GM23338 (cell line): ENCODE measurements at regions not wholly inside any gene's neighbourhood (a gene's known extent, or its start where the extent isn't known, plus 50 kb on each side); places are given as distances from the start of the nearest gene placed in this dataset.

Experiments used
- ATAC-seq: fragments of 200-7000 bp; cut with Tn5 transposase; 3 replicates; pipeline ENCODE4 v1.9.1; 2020
- DNase-seq: peaks from one replicate; pipeline ENCODE4 v3.0.0-alpha.2; 2015; ENCODE audit warnings: low spot score
- H2AFZ ChIP-seq: fragments of 200-600 bp; sonication (generic); 2 replicates; pipeline ENCODE4 v1.8.0; 2016; ENCODE audit warnings: antibody characterized with exemption, mild to moderate bottlenecking, moderate library complexity
- H3F3A ChIP-seq: fragments of 200-600 bp; sonication (generic); replicated peaks from 2 replicates; pipeline ENCODE4 v1.8.0; 2017; ENCODE audit warnings: antibody characterized with exemption, mixed run types, low read depth
- H3K27ac ChIP-seq: fragments of 200-600 bp; sonication (generic); 2 replicates; pipeline ENCODE4 v1.6.1; 2016; ENCODE audit warnings: low read depth
- H3K27me3 ChIP-seq: fragments of 200-600 bp; sonication (generic); 2 replicates; pipeline ENCODE4 v1.8.0; 2016; ENCODE audit warnings: mild to moderate bottlenecking, mixed run types, moderate library complexity; ENCODE audit not compliant: insufficient read depth
- H3K36me3 ChIP-seq: fragments of 200-600 bp; sonication (generic); 2 replicates; pipeline ENCODE4 v1.8.0; 2016; ENCODE audit warnings: mild to moderate bottlenecking; ENCODE audit not compliant: insufficient read depth
- H3K4me1 ChIP-seq: fragments of 200-600 bp; sonication (generic); 2 replicates; pipeline ENCODE4 v1.8.0; 2016; ENCODE audit warnings: mild to moderate bottlenecking, moderate library complexity; ENCODE audit not compliant: insufficient read depth
- H3K4me2 ChIP-seq: fragments of 200-600 bp; sonication (generic); 2 replicates; pipeline ENCODE4 v1.7.1; 2017; ENCODE audit warnings: mixed run types
- H3K4me3 ChIP-seq: fragments of 200-600 bp; sonication (generic); 2 replicates; pipeline ENCODE4 v1.6.1; 2016; ENCODE audit warnings: mixed run types
- H3K79me2 ChIP-seq: fragments of 200-600 bp; sonication (generic); replicated peaks from 2 replicates; pipeline ENCODE4 v1.8.0; 2017; ENCODE audit warnings: mild to moderate bottlenecking; ENCODE audit not compliant: insufficient read depth
- H3K9me2 ChIP-seq: fragments of 200-600 bp; sonication (generic); 2 replicates; pipeline ENCODE4 v1.8.0; 2017; ENCODE audit not compliant: insufficient read depth
- H4K20me1 ChIP-seq: fragments of 200-600 bp; sonication (generic); replicated peaks from 2 replicates; pipeline ENCODE4 v1.8.0; 2017; ENCODE audit warnings: mild to moderate bottlenecking; ENCODE audit not compliant: insufficient read depth
- H3K27ac Mint-ChIP-seq: 2 replicates; pipeline ENCODE4 v1.8.0; 2020; ENCODE audit warnings: inconsistent platforms, mild to moderate bottlenecking, moderate library complexity, mixed read lengths
- H3K27me3 Mint-ChIP-seq: 3 replicates; pipeline ENCODE4 v1.8.0; 2022; ENCODE audit warnings: low read depth, mild to moderate bottlenecking, moderate library complexity, mixed read lengths, inconsistent platforms; ENCODE audit not compliant: insufficient read depth, poor library complexity
- H3K36me3 Mint-ChIP-seq: 3 replicates; pipeline ENCODE4 v1.8.0; 2021; ENCODE audit warnings: low read depth, mild to moderate bottlenecking, inconsistent platforms, moderate library complexity, mixed read lengths
- H3K4me1 Mint-ChIP-seq: 3 replicates; pipeline ENCODE4 v1.8.0; 2020; ENCODE audit warnings: mild to moderate bottlenecking, inconsistent platforms, mixed read lengths
- H3K4me3 Mint-ChIP-seq: 3 replicates; pipeline ENCODE4 v1.8.0; 2021; ENCODE audit warnings: moderate library complexity, mild to moderate bottlenecking, inconsistent platforms, mixed read lengths
- H3K9me3 Mint-ChIP-seq: 3 replicates; pipeline ENCODE4 v1.8.0; 2020; ENCODE audit warnings: moderate library complexity, mild to moderate bottlenecking, inconsistent platforms, mixed read lengths
- CREB1 ChIP-seq: fragments of 250-450 bp; sonication (Bioruptor Pico); IDR thresholded peaks from 2 replicates; pipeline ENCODE4 v1.5.0; 2020; ENCODE audit warnings: low read depth, mild to moderate bottlenecking, moderate library complexity
- CTCF ChIP-seq, 2 experiments: fragments of 200-600 bp in 1 of 2; sonication (generic) in 1 of 2; conservative IDR thresholded peaks; 2 replicates each; pipeline versions ENCODE4 v1.5.1 to v1.6.1; 2016 to 2017; ENCODE audit warnings: antibody characterized with exemption in 2 of 2, low read depth in 2 of 2, mild to moderate bottlenecking in 2 of 2, moderate library complexity in 1 of 2
- EZH2 ChIP-seq: fragments of 200-600 bp; sonication (generic); IDR thresholded peaks from one replicate; pipeline ENCODE4 v1.8.0; 2017; ENCODE audit warnings: antibody characterized with exemption, mild to moderate bottlenecking, low read depth; ENCODE audit not compliant: unreplicated experiment
- EZH2phosphoT487 ChIP-seq: fragments of 200-600 bp; sonication (generic); IDR thresholded peaks from one replicate; pipeline ENCODE4 v1.8.1; 2018; ENCODE audit warnings: antibody characterized with exemption; ENCODE audit not compliant: unreplicated experiment
- JUNB ChIP-seq: IDR thresholded peaks from one replicate; pipeline ENCODE4 v1.6.1; 2016; ENCODE audit warnings: antibody characterized with exemption; ENCODE audit not compliant: unreplicated experiment
- NANOG ChIP-seq: IDR thresholded peaks from 2 replicates; pipeline ENCODE4 v1.6.1; 2016; ENCODE audit warnings: antibody characterized with exemption, borderline replicate concordance
- POLR2AphosphoS5 ChIP-seq: IDR thresholded peaks from 2 replicates; pipeline ENCODE4 v1.6.1; 2016; ENCODE audit warnings: antibody characterized with exemption, low read depth
- STAT1 ChIP-seq: IDR thresholded peaks from one replicate; pipeline ENCODE4 v1.6.1; 2016; ENCODE audit warnings: antibody characterized with exemption; ENCODE audit not compliant: unreplicated experiment
- ZNF114 ChIP-seq: fragments of 250-450 bp; sonication (Bioruptor Pico); IDR thresholded peaks from 2 replicates; pipeline ENCODE4 v1.5.0; 2020; ENCODE audit warnings: mild to moderate bottlenecking, moderate library complexity
- ZNF331 ChIP-seq: fragments of 250-450 bp; sonication (Bioruptor Pico); IDR thresholded peaks from 2 replicates; pipeline ENCODE4 v1.5.0; 2020; ENCODE audit warnings: low read depth, mild to moderate bottlenecking, moderate library complexity
- TF ChIP-seq, protein P1 (sequence below): IDR thresholded peaks from 2 replicates; pipeline ENCODE4 v1.6.1; 2016; ENCODE audit warnings: antibody characterized with exemption
- TF ChIP-seq, protein P2 (sequence below): IDR thresholded peaks from one replicate; pipeline ENCODE4 v1.6.1; 2018; ENCODE audit warnings: antibody characterized with exemption; ENCODE audit not compliant: unreplicated experiment
- TF ChIP-seq, protein P3 (sequence below): fragments of 250-450 bp; sonication (Bioruptor Pico); IDR thresholded peaks from 2 replicates; pipeline ENCODE4 v1.5.0; 2020; ENCODE audit warnings: mild to moderate bottlenecking, moderate library complexity

DNA sequence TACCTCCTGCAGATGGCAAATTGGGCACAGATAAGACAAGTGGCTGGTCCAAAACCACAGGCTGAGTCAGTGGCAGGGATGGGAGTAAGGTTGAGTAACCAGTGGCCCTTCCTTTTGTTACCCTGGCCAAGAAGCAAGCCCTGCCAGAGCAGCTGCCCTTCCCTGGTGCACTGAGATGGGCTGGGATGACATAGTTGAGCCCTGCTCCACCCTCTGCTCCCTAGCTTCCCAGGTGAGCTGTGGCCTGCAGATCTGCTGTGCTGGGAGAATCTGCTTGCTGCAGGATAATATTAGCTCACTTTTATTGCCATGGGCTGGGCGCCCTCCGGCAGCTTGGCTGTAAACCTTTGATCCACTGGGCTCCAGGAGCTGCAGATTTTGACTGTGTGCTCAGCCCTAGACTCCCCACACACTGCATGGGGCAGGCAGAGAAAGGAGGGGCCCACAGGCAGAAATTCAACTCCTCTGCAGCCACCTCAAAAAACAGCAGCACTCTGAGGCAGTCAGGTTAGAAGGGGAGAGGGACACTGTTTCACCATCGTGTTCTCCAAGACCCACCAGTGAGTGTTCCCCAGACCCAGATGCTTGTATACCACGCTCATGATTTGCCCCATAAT is 101.8 kb downstream of the CBLN1 start:
- DNase-seq (no peak), ATAC-seq (peak; percentile 56)
- TF ChIP-seq EZH2: no peak
- TF ChIP-seq, protein P1, sequence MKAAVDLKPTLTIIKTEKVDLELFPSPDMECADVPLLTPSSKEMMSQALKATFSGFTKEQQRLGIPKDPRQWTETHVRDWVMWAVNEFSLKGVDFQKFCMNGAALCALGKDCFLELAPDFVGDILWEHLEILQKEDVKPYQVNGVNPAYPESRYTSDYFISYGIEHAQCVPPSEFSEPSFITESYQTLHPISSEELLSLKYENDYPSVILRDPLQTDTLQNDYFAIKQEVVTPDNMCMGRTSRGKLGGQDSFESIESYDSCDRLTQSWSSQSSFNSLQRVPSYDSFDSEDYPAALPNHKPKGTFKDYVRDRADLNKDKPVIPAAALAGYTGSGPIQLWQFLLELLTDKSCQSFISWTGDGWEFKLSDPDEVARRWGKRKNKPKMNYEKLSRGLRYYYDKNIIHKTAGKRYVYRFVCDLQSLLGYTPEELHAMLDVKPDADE: no peak
- no peak for TF ChIP-seq ZNF114
- TF ChIP-seq CREB1 (CRISPR knock-in tag): no peak
- TF ChIP-seq STAT1: no peak
- no peak for TF ChIP-seq POLR2AphosphoS5
- TF ChIP-seq JUNB: no peak
- no peak for TF ChIP-seq NANOG
- TF ChIP-seq CTCF (conservative IDR thresholded peaks at IDR 0.05; ENCODE audit: low read depth in 2 of 2): no peak
- TF ChIP-seq, protein P2, sequence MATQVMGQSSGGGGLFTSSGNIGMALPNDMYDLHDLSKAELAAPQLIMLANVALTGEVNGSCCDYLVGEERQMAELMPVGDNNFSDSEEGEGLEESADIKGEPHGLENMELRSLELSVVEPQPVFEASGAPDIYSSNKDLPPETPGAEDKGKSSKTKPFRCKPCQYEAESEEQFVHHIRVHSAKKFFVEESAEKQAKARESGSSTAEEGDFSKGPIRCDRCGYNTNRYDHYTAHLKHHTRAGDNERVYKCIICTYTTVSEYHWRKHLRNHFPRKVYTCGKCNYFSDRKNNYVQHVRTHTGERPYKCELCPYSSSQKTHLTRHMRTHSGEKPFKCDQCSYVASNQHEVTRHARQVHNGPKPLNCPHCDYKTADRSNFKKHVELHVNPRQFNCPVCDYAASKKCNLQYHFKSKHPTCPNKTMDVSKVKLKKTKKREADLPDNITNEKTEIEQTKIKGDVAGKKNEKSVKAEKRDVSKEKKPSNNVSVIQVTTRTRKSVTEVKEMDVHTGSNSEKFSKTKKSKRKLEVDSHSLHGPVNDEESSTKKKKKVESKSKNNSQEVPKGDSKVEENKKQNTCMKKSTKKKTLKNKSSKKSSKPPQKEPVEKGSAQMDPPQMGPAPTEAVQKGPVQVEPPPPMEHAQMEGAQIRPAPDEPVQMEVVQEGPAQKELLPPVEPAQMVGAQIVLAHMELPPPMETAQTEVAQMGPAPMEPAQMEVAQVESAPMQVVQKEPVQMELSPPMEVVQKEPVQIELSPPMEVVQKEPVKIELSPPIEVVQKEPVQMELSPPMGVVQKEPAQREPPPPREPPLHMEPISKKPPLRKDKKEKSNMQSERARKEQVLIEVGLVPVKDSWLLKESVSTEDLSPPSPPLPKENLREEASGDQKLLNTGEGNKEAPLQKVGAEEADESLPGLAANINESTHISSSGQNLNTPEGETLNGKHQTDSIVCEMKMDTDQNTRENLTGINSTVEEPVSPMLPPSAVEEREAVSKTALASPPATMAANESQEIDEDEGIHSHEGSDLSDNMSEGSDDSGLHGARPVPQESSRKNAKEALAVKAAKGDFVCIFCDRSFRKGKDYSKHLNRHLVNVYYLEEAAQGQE: no peak
- no peak for TF ChIP-seq ZNF331 (CRISPR knock-in tag)
- TF ChIP-seq, protein P3, sequence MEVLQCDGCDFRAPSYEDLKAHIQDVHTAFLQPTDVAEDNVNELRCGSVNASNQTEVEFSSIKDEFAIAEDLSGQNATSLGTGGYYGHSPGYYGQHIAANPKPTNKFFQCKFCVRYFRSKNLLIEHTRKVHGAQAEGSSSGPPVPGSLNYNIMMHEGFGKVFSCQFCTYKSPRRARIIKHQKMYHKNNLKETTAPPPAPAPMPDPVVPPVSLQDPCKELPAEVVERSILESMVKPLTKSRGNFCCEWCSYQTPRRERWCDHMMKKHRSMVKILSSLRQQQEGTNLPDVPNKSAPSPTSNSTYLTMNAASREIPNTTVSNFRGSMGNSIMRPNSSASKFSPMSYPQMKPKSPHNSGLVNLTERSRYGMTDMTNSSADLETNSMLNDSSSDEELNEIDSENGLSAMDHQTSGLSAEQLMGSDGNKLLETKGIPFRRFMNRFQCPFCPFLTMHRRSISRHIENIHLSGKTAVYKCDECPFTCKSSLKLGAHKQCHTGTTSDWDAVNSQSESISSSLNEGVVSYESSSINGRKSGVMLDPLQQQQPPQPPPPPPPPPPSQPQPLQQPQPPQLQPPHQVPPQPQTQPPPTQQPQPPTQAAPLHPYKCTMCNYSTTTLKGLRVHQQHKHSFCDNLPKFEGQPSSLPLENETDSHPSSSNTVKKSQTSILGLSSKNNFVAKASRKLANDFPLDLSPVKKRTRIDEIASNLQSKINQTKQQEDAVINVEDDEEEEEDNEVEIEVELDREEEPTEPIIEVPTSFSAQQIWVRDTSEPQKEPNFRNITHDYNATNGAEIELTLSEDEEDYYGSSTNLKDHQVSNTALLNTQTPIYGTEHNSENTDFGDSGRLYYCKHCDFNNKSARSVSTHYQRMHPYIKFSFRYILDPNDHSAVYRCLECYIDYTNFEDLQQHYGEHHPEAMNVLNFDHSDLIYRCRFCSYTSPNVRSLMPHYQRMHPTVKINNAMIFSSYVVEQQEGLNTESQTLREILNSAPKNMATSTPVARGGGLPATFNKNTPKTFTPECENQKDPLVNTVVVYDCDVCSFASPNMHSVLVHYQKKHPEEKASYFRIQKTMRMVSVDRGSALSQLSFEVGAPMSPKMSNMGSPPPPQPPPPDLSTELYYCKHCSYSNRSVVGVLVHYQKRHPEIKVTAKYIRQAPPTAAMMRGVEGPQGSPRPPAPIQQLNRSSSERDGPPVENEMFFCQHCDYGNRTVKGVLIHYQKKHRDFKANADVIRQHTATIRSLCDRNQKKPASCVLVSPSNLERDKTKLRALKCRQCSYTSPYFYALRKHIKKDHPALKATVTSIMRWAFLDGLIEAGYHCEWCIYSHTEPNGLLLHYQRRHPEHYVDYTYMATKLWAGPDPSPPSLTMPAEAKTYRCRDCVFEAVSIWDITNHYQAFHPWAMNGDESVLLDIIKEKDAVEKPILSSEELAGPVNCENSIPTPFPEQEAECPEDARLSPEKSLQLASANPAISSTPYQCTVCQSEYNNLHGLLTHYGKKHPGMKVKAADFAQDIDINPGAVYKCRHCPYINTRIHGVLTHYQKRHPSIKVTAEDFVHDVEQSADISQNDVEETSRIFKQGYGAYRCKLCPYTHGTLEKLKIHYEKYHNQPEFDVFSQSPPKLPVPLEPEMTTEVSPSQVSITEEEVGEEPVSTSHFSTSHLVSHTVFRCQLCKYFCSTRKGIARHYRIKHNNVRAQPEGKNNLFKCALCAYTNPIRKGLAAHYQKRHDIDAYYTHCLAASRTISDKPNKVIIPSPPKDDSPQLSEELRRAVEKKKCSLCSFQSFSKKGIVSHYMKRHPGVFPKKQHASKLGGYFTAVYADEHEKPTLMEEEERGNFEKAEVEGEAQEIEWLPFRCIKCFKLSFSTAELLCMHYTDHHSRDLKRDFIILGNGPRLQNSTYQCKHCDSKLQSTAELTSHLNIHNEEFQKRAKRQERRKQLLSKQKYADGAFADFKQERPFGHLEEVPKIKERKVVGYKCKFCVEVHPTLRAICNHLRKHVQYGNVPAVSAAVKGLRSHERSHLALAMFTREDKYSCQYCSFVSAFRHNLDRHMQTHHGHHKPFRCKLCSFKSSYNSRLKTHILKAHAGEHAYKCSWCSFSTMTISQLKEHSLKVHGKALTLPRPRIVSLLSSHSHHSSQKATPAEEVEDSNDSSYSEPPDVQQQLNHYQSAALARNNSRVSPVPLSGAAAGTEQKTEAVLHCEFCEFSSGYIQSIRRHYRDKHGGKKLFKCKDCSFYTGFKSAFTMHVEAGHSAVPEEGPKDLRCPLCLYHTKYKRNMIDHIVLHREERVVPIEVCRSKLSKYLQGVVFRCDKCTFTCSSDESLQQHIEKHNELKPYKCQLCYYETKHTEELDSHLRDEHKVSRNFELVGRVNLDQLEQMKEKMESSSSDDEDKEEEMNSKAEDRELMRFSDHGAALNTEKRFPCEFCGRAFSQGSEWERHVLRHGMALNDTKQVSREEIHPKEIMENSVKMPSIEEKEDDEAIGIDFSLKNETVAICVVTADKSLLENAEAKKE (CRISPR knock-in tag): no peak
- no peak for TF ChIP-seq EZH2phosphoT487
- Histone ChIP-seq H3F3A (no peaks in the 10 kb centered on the region), H3K4me2 (no peak overlapping the region), H3K27me3 (no peaks in the 10 kb centered on the region), H3K79me2 (no peaks in the 10 kb centered on the region), H3K36me3 (no peaks in the 10 kb centered on the region), H2AFZ (peak overlapping the region; percentile 63), H4K20me1 (no peaks in the 10 kb centered on the region), H3K4me3 (no peak overlapping the region), H3K4me1 (peaks cover 9% of the 10 kb centered on the region; the same call in 1 of the 2 replicates), H3K9me2 (no peaks in the 10 kb centered on the region), H3K27ac (no peak overlapping the region)
- Mint-ChIP-seq H3K27ac (no peak overlapping the region), H3K4me1 (peaks cover 19% of the 10 kb centered on the region), H3K36me3 (no peaks in the 10 kb centered on the region), H3K4me3 (no peak overlapping the region), H3K9me3 (no peaks in the 10 kb centered on the region), H3K27me3 (no peaks in the 10 kb centered on the region)
